Liver (tissue), 3 donors: ENCODE measurements at regions not wholly inside any gene's neighbourhood (a gene's known extent, or its start where the extent isn't known, plus 50 kb on each side); places are given as distances from the start of the nearest gene placed in this dataset.

Experiments
- EGR1 ChIP-seq, 2 donors: IDR thresholded peaks; 2 replicates each; pipeline ENCODE4 v1.6.1; 2016 to 2018; ENCODE audit warnings: antibody characterized with exemption in 2 of 2, low read depth in 2 of 2
- FOXA1 ChIP-seq: IDR thresholded peaks from 2 replicates; pipeline ENCODE4 v1.6.1; 2016; ENCODE audit warnings: antibody characterized with exemption
- GABPA ChIP-seq, 2 donors: IDR thresholded peaks in 1 of 2; conservative IDR thresholded peaks in 1 of 2; 2 replicates each; pipeline ENCODE4 v1.6.1; 2016; ENCODE audit warnings: antibody characterized with exemption in 2 of 2, mild to moderate bottlenecking in 1 of 2, moderate library complexity in 1 of 2
- JUND ChIP-seq, 2 donors: IDR thresholded peaks; 2 replicates each; pipeline ENCODE4 v1.6.1; 2016; ENCODE audit warnings: antibody characterized with exemption in 2 of 2
- MAX ChIP-seq: IDR thresholded peaks from 2 replicates; pipeline ENCODE4 v1.6.1; 2016; ENCODE audit warnings: antibody characterized with exemption
- NR2F2 ChIP-seq: IDR thresholded peaks from 2 replicates; pipeline ENCODE4 v1.6.1; 2016; ENCODE audit warnings: antibody characterized with exemption
- RAD21 ChIP-seq, 2 donors: IDR thresholded peaks; 2 replicates each; pipeline ENCODE4 v1.6.1; 2016; ENCODE audit warnings: antibody characterized with exemption in 2 of 2, mild to moderate bottlenecking in 2 of 2
- RXRA ChIP-seq, 2 donors: IDR thresholded peaks; 2 replicates each; pipeline ENCODE4 v1.6.1; 2017 to 2018; ENCODE audit warnings: antibody characterized with exemption in 2 of 2, mild to moderate bottlenecking in 1 of 2
- SP1 ChIP-seq: IDR thresholded peaks from 2 replicates; pipeline ENCODE4 v1.6.1; 2018; ENCODE audit warnings: antibody characterized with exemption, mild to moderate bottlenecking
- YY1 ChIP-seq: IDR thresholded peaks from 2 replicates; pipeline ENCODE4 v1.6.1; 2016; ENCODE audit warnings: antibody characterized with exemption, mild to moderate bottlenecking
- TF ChIP-seq, protein P1 (sequence below): fragments of 150-350 bp; IDR thresholded peaks from 2 replicates; pipeline ENCODE4 v1.5.1; 2017; ENCODE audit warnings: improper control_type of control experiment, low read depth, low read length; ENCODE audit not compliant: missing input control
- donor health status: healthy.
- donor health status: healthy.

DNA sequence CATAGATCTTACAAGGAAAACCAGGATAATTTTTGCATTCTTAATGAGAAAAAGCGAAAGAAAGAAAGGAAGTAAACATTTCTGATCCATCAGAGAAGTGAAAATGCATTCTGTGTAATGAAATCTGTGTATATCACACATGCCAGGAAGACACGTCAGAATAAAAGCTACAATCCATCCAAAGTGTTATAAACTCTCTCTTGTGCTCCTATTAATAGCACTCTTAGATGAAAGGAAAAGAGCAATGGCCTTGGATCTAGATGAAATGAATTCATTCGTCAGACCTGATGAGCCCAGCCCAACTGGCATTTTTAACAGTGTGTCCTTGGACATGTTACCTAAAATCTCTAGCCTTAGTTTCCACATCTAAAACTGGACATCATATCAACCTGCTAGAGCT, 885.5 kb downstream of the CDH11 start:
- TF ChIP-seq MAX: no peak
- TF ChIP-seq, protein P1, sequence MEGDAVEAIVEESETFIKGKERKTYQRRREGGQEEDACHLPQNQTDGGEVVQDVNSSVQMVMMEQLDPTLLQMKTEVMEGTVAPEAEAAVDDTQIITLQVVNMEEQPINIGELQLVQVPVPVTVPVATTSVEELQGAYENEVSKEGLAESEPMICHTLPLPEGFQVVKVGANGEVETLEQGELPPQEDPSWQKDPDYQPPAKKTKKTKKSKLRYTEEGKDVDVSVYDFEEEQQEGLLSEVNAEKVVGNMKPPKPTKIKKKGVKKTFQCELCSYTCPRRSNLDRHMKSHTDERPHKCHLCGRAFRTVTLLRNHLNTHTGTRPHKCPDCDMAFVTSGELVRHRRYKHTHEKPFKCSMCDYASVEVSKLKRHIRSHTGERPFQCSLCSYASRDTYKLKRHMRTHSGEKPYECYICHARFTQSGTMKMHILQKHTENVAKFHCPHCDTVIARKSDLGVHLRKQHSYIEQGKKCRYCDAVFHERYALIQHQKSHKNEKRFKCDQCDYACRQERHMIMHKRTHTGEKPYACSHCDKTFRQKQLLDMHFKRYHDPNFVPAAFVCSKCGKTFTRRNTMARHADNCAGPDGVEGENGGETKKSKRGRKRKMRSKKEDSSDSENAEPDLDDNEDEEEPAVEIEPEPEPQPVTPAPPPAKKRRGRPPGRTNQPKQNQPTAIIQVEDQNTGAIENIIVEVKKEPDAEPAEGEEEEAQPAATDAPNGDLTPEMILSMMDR: no peak
- no peak for TF ChIP-seq GABPA (IDR thresholded peaks at IDR 0.05 in 1 of 2, conservative IDR thresholded peaks at IDR 0.05 in 1 of 2)
- TF ChIP-seq YY1: no peak
- no peak for TF ChIP-seq RAD21 (IDR thresholded peaks at IDR 0.05)
- TF ChIP-seq SP1: no peak
- no peak for TF ChIP-seq FOXA1
- TF ChIP-seq JUND (IDR thresholded peaks at IDR 0.05): no peak
- TF ChIP-seq EGR1 (IDR thresholded peaks at IDR 0.05; ENCODE audit: low read depth in 2 of 2): no peak
- no peak for TF ChIP-seq NR2F2
- TF ChIP-seq RXRA (IDR thresholded peaks at IDR 0.05): no peak
